HG02943 (cell line): ENCODE measurements at regions not wholly inside any gene's neighbourhood (a gene's known extent, or its start where the extent isn't known, plus 50 kb on each side); places are given as distances from the start of the nearest gene placed in this dataset.
"Not testable (repeated sequence)": the region's sequence is repeated elsewhere in the genome, so short reads cannot be mapped to it uniquely, and the experiment has no call there.

ENCODE experiments used
- ATAC-seq: cut with Tn5 transposase; IDR thresholded peaks from one replicate; pipeline ENCODE4 v1.9.1; 2021; ENCODE audit warnings: mild to moderate bottlenecking, low read depth, moderate library complexity; ENCODE audit not compliant: unreplicated experiment

DNA sequence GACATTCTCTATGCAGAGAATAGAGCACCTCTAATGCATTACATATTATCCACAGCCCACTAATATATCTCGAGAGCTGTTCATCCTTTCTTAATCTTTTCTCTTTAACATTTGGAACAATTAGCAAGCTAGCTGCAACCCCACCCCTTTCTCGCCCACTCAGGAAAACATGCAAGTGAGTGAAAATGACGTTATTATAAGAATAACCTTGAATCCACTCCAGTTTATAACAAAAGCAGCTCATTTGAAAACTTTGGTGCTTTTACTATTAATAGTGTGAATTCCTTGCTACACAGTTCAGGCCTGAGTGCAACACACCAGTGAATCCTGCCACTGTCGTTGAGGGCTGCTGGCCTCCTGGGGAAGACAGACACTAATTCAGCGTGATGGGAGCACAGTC is 63.3 kb upstream of the BMAL1 start:
- ATAC-seq, result no peak

DNA sequence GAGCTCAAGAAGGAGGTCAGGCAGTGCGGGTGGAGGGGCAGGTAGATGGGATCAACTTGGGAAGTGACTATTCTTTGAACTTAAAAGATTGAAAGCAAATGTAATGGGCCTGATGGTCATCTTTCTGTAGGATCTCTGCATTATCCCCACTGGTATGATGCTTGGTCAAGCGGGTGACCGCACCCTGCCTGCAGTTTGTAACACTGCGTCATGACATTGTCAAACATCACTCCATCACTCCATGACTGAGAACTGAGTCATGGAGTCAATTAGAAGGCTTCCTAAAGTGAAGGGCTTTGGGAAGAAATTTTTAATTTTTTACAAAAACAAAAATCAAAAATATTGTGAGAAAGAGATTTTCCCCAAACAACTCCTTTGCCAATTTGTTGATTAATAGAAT is 62.4 kb upstream of the BMAL1 start:
- ATAC-seq, result no peak

DNA sequence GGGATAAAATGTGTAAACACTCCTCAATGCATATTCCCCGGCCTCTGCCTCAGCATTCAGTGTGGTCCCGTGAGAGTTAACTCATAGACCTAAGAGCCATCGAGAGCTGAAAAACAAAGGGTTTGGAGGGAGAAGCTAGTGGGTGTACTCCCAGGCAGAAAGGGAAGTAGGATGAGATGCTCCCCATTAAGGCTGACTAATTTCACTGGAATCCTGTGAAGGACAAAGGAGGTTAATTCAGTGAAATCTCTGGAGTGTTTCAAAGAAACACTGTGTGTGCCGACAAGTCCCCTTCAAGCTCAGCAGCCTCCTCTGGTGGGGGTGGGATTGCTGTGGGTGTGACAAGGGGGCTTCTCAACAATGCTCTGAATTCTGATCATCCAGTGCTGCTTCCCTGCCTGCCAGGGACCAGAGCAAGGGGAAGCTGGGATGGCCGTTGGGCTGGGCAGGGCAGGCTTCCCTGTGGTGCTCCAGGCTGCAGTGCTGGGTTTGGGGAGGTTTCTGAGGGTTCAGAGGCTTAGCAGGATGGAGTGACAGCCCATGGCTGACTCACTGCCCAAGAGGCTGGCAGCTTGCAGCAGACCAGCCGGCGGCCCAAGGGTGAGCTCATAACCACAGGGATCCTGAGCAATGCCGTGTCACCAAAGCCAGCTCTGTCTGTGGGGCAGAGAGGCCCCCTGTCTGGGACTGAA is 61.4 kb upstream of the BMAL1 start:
- ATAC-seq, result no peak

DNA sequence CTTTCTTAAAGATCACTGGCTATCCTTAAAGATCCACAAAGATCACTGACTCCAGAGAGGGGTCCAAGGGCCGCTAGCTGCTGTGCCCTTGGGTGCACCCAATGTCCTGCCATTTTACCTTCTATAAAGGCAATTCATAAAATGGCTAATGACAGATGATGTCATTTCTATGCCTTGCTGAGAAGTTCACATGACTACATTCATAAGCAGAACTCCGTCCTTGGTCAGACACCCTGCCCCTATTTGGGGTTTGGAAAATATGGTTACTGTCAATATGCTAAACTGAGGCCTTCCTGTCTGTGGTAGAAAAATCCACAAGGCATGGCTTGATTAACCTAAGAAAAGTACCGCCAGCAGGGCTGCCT is 60.9 kb upstream of the BMAL1 start:
- no peak for ATAC-seq

DNA sequence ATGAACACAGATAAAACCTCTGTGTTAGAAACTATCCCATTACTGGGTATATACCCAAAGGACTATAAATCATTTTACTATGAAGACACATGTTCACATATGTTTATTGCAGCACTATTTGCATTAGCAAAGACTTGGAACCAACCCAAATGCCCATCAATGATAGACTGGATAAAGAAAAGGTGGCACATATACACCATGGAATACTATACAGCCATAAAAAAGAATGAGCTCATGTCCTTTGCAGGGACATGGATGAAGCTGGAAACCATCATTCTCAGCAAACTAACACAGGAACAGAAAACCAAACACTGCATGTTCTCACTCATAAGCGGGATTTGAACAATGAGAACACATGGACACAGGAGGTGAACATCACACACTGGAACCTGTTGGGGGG is 58.9 kb upstream of the BMAL1 start:
- ATAC-seq, result not testable (repeated sequence)

DNA sequence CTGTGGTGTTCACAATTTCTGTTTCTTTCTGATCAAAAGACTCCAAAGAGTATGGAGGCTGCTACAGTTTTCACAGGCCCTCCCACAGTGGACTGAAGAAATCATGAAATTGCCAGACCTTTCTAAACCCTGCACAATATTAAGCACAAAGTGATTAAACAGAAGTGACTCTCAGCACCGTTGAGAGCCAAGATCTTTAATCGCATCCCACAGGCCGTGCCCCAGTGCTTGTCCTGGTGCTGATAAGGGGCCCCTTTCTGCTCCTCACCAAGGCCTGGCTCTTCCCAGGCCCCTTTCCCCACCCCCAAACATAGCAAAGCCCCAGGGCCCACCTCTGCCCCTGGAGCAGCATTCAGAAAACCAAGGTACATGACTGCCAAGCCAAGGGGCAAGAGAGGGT is 57.4 kb upstream of the BMAL1 start:
- ATAC-seq, result no peak

DNA sequence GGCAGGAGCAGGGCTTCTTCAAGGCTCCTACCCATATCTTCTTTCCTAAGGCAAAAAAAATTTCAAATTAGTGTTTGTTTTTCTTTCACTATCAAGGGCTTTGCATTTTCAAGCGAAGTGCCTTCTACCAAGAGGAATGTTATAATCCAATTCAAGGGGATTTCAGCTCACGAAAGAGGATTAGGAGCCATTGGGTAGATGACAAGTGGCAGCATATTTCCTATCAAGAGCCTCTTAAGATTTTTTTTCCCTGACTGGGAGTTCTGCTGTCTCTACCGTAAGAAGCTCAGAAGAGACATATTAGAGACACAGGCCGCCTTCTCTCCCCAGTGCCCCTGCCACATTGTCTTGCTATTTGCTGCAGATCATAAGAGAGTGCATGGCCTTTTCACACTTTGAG is 55.9 kb upstream of the BMAL1 start:
- ATAC-seq, result no peak

DNA sequence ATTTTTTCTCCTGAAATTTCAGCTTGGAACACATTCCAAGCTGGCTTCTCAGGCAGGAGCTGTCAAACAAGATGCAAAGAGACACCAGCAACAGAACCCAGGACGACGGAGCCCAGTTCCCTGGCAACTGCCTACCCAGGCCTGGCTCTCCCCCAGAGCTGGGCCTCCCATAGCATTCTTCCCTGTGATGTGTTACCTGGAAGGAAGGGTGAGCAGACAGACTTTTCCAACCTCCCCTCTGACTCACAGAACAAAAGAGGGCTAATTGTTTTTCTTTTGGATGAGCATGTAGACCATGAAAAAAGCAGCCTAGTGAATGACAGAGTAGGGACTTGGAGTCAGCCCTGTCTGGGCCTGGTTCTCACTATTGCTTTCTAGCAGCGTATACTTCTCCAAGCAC is 55.3 kb upstream of the BMAL1 start:
- ATAC-seq, result no peak

DNA sequence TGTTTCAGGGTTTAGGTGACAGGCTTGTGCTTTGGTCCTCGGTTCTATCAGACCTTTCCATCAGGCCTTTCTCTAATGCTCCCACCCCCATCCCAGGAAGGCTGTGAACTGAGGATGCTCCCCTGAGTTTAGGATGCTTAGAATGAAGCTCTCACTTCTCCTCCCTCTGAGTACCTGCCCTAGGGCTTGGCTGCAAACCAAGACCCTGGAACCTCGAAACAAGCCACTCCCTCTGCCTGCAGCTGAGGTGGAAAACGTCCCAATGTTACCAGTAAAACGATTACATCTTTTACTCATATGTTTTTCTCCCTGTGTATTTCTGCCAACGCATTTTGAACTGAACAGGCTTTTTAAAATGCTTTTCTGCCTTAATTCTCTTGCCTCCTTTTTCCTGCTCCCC is 54.5 kb upstream of the BMAL1 start:
- no peak for ATAC-seq

DNA sequence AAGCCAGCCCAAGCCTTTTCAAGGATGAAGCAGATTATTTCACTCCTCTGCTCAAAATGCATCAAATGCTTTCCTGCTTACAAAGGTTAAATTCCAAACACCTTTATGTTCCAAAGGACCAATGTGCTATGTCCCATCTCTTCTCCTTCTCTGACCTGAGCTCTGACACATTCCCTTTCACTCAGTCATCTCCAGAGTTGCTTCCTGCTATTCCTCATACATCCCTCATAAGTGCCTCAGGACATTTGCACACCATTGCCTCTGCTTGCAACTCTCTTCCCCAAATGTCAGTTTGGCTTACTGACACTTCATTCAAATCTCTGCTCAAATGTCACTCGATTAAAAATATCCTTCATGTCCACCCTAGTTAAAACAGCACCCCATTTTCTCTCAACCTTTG is 53.3 kb upstream of the BMAL1 start:
- no peak for ATAC-seq

DNA sequence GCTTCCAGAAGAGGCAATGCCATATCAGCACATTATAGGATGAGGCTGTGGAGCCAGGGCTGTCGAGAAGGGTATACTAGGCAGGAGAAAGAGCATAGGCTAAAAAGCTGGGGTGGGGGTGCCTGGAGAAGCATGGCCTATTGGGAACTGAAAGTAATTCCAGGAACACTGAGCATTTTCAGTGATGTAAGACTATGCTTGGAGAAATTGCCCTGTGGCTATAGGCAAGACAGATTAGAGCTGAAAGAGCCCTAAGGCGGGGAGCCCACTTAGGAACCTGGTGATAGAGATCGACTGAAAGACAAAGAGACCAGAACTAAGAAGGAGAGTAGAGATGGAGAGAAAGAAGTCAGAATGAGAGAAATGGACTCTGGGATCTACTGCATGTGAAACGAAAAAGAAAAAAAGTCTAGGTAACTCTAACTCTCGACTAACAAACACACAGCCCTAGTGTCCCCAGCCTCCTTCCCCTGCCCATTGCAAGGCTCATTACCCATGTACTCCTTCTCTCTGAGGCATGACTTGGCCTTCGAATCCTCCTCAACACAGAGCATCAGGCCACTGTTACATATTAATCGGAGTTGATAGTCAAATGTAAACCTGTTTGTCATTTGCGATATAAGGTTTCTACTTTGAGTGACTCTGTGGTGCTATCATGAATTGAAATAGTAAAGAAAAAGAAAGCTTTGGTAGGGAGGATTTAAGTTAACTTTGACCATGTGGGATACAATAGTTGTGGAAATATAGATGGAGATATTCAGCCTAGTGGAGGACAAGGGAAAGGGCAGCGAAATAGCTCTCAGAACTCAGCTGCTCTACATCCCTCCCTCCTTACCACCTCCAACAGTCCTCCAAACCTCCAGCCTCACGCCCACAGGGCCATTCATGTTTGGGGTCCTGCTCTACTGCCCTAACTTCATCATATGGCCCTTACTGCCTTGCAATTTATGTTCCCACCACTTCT is 52.3 kb upstream of the BMAL1 start:
- no peak for ATAC-seq

DNA sequence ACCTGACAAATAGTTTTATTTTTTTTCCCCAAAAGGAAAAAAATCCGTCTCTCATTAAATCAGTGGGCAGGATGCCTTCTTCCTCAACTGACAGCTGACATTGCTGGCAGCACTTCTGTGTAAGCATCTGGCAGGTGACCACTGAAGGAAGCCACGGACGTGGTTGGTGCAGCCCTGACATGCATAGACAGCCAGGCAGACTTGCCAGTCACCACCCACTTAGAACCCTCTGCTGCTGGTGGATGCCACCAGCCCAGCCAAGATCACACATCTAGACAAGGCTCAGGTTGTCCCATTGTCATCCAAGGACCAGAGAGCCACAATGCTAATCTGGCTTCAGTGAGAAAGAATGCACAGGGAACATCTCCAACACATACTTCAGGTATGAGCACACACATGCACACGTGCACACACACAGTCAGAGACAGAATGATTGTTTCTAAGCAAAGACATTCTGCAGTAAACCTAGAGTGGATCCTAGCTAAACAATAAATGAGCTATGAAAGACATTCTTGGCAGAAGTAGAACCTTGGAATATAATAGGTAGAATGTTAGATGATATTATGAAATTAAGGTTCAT is 49.8 kb upstream of the BMAL1 start:
- ATAC-seq, result no peak
